Fibroblast of lung (primary cell): ENCODE measurements at regions not wholly inside any gene's neighbourhood (a gene's known extent, or its start where the extent isn't known, plus 50 kb on each side); places are given as distances from the start of the nearest gene placed in this dataset.

Experiments
- CTCF ChIP-seq, 2 donors: IDR thresholded peaks in 1 of 2; conservative IDR thresholded peaks in 1 of 2; 1 replicate in 1 of 2; 2 replicates in 1 of 2; pipeline ENCODE4 v1.5.1; 2011 to 2012; ENCODE audit warnings: low read length in 2 of 2, control low read depth in 1 of 2, inconsistent platforms in 1 of 2, low read depth in 1 of 2, mild to moderate bottlenecking in 1 of 2
- EZH2 ChIP-seq: IDR thresholded peaks from 2 replicates; pipeline ENCODE4 v1.5.1; 2012; ENCODE audit warnings: low read length, control low read depth, mild to moderate bottlenecking; ENCODE audit errors: missing control alignments

DNA sequence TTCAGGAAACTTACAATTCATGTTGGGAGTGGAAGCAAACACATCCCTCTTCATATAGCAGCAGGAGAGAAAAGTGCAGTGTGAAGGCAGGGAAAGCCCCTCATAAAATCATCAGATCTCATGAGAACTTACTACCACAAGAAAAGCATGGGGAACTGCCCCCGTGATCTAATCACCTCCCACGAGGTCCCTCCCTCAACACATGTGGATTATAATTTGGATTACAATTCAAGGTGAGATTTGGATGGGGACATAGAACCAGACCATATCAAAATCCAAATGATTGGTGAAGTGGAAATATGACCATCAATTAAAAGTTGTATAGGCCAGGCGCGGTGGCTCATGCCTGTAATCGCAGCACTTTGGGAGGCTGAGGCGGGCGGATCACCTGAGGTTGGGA, 1268.0 kb downstream of the JRKL start:
- no peak for TF ChIP-seq CTCF (conservative IDR thresholded peaks at IDR 0.05 in 1 of 2, IDR thresholded peaks at IDR 0.05 in 1 of 2; ENCODE audit: low read depth in 1 of 2, low read length in 2 of 2)
- TF ChIP-seq EZH2, result no peak
